ENCODE measurements at regions not wholly inside any gene's neighbourhood (a gene's known extent, or its start where the extent isn't known, plus 50 kb on each side); places are given as distances from the start of the nearest gene placed in this dataset.

GRCh38 chr2:60285626-60286316 is 267.7 kb downstream of the BCL11A start:
- no peak for DNase-seq (ENCODE audit: extremely low read depth, low read depth)
- TF ChIP-seq CTCF (IDR thresholded peaks at IDR 0.05; ENCODE audit: low read depth, low read length), result no peak

- DNase-seq (ENCODE audit: extremely low read depth, low read depth), result no peak
- no peak for TF ChIP-seq CTCF (IDR thresholded peaks at IDR 0.05; ENCODE audit: low read depth, low read length)
Observed at GRCh38 chr2:60283626-60284025, 269.8 kb downstream of the BCL11A start.

- no peak for TF ChIP-seq CTCF (IDR thresholded peaks at IDR 0.05; ENCODE audit: low read depth, low read length)
- DNase-seq (ENCODE audit: extremely low read depth, low read depth), result no peak
Observed at GRCh38 chr2:60282886-60283285, 270.6 kb downstream of the BCL11A start.

GRCh38 chr2:60281730-60282129 is 271.7 kb downstream of the BCL11A start:
- no peak for TF ChIP-seq CTCF (IDR thresholded peaks at IDR 0.05; ENCODE audit: low read depth, low read length)
- no peak for DNase-seq (ENCODE audit: extremely low read depth, low read depth)

- TF ChIP-seq CTCF (IDR thresholded peaks at IDR 0.05; ENCODE audit: low read depth, low read length), result no peak
- no peak for DNase-seq (ENCODE audit: extremely low read depth, low read depth)
Observed at GRCh38 chr2:60280238-60280637, 273.2 kb downstream of the BCL11A start.

GRCh38 chr2:60278906-60279305 is 274.5 kb downstream of the BCL11A start:
- no peak for DNase-seq (ENCODE audit: extremely low read depth, low read depth)

GRCh38 chr2:60275958-60276357 is 277.5 kb downstream of the BCL11A start:
- no peak for TF ChIP-seq CTCF (IDR thresholded peaks at IDR 0.05; ENCODE audit: low read depth, low read length)
- no peak for DNase-seq (ENCODE audit: extremely low read depth, low read depth)

More at GRCh38 chr2:60278906-60279305, 274.5 kb downstream of the BCL11A start:
- no peak for TF ChIP-seq CTCF (IDR thresholded peaks at IDR 0.05; ENCODE audit: low read depth, low read length)
